ENCODE measurements at regions not wholly inside any gene's neighbourhood (a gene's known extent, or its start where the extent isn't known, plus 50 kb on each side); places are given as distances from the start of the nearest gene placed in this dataset.

GRCh38 chr18:73660931-73661856 lies 486.4 kb downstream of the FBXO15 start:
- no peak for DNase-seq (ENCODE audit: low read depth in 4 of 4, low spot score in 3 of 4)

DNA sequence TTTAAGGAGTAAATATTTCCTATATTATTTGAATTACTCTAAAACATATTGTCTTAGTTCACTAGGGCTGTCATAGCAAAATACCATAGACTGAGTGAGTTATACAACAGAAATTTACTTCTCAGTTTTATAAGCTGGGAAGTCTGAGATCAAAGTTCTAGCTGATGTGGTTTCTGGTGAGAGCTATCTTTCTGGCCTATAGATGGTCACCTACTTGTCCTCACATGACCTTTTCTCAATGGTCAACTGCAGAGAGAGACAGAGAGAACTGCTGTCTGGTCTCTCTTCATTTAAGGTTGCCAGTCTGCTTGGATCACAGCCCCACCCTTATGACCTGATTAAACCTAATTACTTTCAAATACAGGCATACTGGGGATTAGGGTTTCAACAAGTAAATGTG lies 490.9 kb downstream of the FBXO15 start:
- DNase-seq (ENCODE audit: low read depth in 4 of 4, low spot score in 3 of 4): no peak

- no peak for DNase-seq (ENCODE audit: low read depth in 4 of 4, low spot score in 3 of 4)
Measured at GRCh38 chr18:73653827-73654226, 493.8 kb downstream of the FBXO15 start.

DNA sequence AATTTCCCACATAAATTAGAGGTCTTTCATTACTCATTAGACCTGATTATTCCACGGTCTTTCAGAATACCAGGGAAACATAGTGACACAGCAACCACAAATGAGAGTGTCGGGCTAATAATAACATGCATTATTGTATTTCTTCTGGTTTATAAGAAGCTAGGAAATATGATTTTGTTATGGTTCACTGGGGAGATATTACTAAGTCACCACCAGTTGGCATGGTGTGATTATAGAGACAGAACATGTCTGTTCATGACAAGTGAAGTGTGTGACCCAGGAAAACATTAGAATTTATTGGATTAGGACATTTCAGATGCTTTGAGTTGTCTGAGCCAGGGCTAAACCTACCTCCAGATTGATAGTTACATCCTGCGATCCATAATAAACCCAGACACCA lies 494.4 kb downstream of the FBXO15 start:
- DNase-seq (ENCODE audit: low read depth in 4 of 4, low spot score in 3 of 4): no peak

DNA sequence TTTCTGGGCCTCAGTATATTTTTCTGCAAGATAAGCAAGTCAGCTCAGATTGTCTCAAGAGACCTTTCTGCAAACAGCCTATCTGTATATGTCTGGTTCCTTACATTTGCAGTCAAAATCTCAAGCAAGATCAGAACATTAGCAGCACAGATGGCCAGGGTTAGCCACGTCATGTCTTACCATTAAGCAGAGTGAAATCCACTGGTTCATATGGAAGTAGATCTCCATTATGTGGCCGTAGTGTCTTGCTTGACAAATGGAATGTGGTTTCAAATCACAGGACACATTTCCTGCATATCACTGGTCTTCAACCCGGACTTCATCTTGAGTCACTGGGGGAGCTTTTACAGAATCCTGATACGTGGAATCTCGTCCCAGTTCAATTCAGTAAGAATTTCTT lies 500.2 kb downstream of the FBXO15 start:
- no peak for DNase-seq (ENCODE audit: low read depth in 4 of 4, low spot score in 3 of 4)

DNA sequence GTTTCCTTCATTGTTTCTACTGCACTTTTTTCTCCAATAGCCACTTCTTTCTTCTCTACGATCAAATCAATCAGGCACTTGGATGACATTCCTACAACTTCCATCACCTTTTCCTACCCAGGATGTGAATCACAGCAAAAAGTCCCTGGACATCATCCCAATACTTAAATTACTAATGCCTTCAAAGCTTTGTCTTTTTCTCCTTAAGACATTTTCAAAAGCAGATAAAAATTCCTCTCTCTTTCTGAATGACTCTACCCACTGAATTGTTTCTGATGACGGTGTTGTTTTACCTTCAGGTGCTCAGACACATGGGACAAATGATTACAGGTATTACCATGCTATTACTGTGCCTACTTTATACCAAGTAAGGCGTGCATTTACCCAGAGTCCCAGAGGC lies 500.9 kb downstream of the FBXO15 start:
- no peak for DNase-seq (ENCODE audit: low read depth in 4 of 4, low spot score in 3 of 4)

DNA sequence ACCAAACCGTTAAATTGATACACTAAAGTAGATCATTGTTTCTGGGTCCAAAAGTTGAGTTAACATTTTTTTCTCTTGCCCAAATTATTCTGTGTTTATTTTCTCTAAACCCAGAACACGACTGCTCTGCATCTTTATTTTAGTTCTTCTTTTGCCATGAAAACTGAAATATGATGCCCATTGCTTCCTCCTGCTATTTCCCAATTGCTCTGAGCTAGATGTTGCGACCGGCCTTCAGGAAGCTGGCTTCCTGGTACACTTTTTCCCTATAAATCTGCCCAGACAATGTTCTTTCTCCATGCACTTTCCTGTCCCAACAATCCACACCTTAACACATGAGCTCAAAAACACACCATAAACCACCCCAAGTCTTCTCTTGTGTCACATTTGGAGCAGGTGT lies 501.4 kb downstream of the FBXO15 start:
- DNase-seq (ENCODE audit: low read depth in 4 of 4, low spot score in 3 of 4): no peak

- DNase-seq (ENCODE audit: low read depth in 4 of 4, low spot score in 3 of 4): no peak
Measured at GRCh38 chr18:73645160-73645715, 502.4 kb downstream of the FBXO15 start.

- no peak for DNase-seq (ENCODE audit: low read depth in 4 of 4, low spot score in 3 of 4)
Measured at GRCh38 chr18:73639788-73640187, 507.8 kb downstream of the FBXO15 start.

GRCh38 chr18:73638709-73639108 lies 508.9 kb downstream of the FBXO15 start:
- no peak for DNase-seq (ENCODE audit: low read depth in 4 of 4, low spot score in 3 of 4)

DNA sequence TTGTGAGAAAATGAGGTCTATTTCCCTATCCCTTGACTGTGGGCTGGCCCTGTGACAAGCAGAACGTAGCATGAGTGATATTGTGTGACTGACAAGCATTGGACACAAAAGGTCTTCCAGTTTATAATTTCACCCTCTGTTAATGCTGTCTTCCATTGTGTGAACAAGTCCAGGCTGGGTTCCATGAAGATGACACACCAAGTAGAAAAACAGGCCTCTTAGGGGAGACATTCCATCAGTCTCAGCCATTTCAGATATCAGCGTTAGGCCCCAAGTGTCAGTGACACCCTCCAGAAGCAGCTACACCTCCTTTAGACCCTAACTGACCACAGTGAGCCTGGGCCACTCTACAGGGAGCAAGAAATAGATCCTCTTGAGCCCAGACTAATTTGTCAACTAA lies 511.3 kb downstream of the FBXO15 start:
- DNase-seq (ENCODE audit: low read depth in 4 of 4, low spot score in 3 of 4): no peak

GRCh38 chr18:73626859-73627258 lies 520.8 kb downstream of the FBXO15 start:
- DNase-seq (ENCODE audit: low read depth in 4 of 4, low spot score in 3 of 4): no peak

DNA sequence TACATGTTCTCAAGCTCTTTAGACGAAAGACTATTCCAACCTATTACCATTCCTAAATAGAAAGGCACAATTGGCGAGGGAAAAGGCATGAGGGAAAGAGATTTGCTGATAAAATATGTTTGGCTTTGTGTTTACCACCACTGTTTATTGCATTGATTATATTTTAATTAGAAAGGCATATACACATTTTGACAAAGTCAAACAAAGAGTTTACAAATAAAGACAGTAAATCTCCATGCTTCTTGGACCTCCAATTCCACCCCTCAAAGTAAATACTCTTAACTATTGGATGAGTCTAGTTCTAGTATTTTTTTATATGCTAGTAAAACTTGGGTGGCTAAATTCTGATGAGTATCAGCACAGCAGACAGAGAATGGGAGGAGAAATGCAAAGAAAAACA lies 521.4 kb downstream of the FBXO15 start:
- DNase-seq (ENCODE audit: low read depth in 4 of 4, low spot score in 3 of 4): no peak

DNA sequence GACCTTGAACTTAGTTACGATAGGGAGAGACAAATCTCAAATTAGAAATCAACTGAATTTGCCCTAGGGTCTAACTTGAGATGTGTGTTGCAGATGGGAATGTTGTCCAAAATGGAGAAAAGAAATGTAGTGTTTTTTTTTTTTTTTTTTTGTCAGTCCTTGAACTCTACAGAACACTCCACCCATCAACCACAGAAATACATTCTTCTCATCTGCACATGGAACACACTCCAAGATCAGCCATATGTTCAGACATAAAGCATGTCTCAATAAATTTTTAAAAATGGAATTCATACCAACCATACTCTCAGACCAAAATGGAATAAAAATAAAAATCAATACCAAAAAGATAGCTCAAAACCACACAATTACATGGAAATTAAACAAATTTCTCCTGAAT lies 526.5 kb downstream of the FBXO15 start:
- DNase-seq (ENCODE audit: low read depth in 4 of 4, low spot score in 3 of 4): no peak

GRCh38 chr18:73617981-73618380 lies 529.7 kb downstream of the FBXO15 start:
- DNase-seq (ENCODE audit: low read depth in 4 of 4, low spot score in 3 of 4): no peak

- no peak for DNase-seq (ENCODE audit: low read depth in 4 of 4, low spot score in 3 of 4)
Measured at GRCh38 chr18:73615506-73615905, 532.1 kb downstream of the FBXO15 start.

- no peak for DNase-seq (ENCODE audit: low read depth in 4 of 4, low spot score in 3 of 4)
Measured at GRCh38 chr18:73614812-73615211, 532.8 kb downstream of the FBXO15 start.

DNA sequence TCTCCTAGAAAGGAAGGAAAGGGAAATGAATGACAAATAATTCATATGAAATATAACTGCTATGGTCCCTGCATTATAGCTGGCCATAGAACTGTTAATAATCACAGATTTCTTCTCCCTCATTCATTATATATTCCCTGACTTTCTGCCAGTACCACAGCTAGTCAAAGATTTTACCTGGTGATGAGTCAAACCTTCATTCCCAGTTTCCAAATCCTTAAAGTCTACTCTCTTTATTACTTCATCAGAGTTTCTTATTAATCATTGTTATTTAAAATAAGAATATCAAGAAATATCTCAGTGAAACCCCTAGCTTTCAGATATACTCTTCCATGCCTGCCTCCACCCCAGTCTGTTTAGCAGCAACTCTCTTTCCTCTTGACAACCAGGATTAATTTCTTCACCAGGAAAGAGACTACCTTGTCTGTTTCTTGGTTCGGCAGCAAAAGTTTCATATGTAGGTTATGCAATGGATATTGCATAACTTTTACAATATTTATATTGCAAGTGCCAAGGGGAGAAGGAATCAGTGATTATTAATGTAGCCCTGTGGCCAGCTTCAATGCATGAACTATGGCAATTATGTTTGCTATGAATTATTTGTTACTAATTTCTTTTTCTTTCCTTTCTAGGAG lies 533.8 kb downstream of the FBXO15 start:
- DNase-seq (ENCODE audit: low read depth in 4 of 4, low spot score in 3 of 4): no peak

- no peak for DNase-seq (ENCODE audit: low read depth in 4 of 4, low spot score in 3 of 4)
Measured at GRCh38 chr18:73597832-73598615, 549.6 kb downstream of the FBXO15 start.

DNA sequence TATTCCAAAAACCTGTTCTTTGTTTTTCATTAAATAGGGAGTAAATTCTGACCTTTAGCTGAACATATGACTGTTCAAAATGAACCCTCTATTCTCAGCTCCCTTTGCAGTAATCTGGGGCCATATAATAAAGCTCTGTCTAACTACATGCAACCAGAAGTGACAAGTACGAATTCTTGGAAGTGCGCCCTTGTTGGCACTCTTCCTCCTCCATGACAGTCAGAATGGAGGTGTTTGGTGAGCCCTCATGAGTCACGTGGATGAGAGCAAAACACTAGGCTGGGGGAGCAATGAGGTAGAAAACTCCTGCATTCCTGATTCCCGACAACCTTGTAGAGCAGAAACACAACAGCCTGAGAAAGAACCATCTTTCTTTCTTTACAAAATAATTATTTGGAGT lies 552.9 kb downstream of the FBXO15 start:
- DNase-seq (ENCODE audit: low read depth in 4 of 4, low spot score in 3 of 4): no peak

- no peak for DNase-seq (ENCODE audit: low read depth in 4 of 4, low spot score in 3 of 4)
Measured at GRCh38 chr18:73593207-73593606, 554.4 kb downstream of the FBXO15 start.
